ENCODE measurements at regions not wholly inside any gene's neighbourhood (a gene's known extent, or its start where the extent isn't known, plus 50 kb on each side); places are given as distances from the start of the nearest gene placed in this dataset.
A peak's percentile ranks its signal among the peaks of the same experiment; 100 is the strongest.

- no peak for DNase-seq
Measured at GRCh38 chr6:87905101-87905641, 142.5 kb upstream of the SPACA1 start.

DNA sequence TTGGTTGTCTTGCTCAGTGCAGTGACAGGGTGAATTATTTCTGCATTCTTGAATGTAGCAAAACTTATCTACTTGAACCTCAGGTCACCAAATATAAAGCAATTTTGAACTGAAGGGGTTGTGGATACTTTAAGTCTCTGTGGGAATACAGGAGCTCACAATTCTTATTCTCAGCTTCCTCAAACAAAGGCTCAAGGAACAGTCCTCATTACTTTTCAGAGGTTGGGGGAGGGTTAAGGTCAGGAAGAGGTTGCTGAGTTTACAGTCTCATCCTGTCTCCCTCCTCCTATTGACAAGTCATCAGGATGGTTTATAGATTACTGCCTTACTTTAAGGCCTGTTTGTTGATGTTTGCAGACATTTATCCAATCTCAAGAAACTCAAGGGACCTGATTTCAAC lies 143.6 kb upstream of the SPACA1 start:
- no peak for DNase-seq

DNA sequence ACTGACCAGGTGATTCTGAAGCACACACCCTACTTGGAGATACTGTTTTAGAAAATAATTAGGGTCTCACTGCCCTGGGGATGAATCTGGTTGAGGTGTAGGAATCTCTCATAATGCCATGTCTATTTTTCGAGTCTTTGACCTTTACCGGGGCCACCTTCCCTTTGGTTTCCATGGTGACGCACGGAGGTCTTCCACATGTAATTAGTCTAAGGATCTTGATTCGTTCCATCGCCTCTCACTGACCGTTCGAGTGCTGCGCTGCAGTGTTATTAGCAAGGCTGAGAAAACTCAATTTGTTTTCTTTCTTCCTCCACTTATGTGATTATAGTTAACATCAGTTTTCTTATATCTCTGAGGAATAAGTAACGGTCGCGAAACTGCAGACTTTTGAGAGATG lies 144.3 kb upstream of the SPACA1 start:
- no peak for DNase-seq

GRCh38 chr6:87902383-87902782 lies 145.3 kb upstream of the SPACA1 start:
- DNase-seq: no peak

- DNase-seq: no peak
Measured at GRCh38 chr6:87901613-87902012, 146.0 kb upstream of the SPACA1 start.

GRCh38 chr6:87900160-87900698 lies 147.4 kb upstream of the SPACA1 start:
- no peak for DNase-seq

GRCh38 chr6:87899499-87900147 lies 148.0 kb upstream of the SPACA1 start:
- DNase-seq: no peak

DNA sequence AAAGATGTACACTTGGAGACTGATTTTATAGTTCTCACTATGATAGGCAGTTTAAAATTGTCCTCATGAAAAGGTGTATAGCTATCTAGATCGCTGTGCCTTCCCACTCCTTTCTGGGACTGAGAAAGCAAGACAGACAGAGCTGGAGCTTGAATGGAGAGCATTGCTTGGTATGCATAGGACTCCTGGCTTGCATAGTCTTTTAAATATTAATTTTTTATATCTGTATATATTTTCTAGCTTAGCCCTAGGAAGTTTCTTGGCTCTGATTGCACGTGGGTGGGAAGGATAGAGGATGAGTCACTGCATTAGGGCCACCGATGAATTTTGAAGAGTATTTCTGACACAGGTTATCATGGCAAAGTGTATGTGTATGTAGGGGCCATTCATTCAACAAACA lies 150.0 kb upstream of the SPACA1 start:
- DNase-seq: no peak

DNA sequence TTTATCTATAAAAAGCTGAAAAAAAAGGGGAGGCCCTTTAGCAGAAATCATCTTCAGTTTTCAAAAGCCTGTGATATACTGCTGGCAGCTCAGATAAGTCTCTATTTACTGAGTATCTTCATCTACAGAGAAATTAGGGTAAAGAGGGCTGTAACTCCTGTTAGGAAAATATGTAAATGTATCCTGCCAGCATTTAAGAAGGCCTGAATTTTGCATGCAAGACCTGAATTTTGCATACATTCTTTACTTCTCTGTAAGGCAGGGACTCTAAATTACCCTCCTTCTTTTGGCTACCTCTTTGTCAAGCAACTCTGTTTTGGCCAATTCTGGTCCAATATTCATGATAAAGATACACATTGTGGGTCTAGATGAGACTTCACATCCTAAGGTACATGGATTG lies 150.6 kb upstream of the SPACA1 start:
- DNase-seq: no peak

- DNase-seq: no peak
Measured at GRCh38 chr6:87887266-87887665, 160.4 kb upstream of the SPACA1 start.

- DNase-seq: no peak
Measured at GRCh38 chr6:87884203-87884602, 163.4 kb upstream of the SPACA1 start.

GRCh38 chr6:87881342-87881895 lies 166.2 kb upstream of the SPACA1 start:
- peak; percentile 81 for DNase-seq

GRCh38 chr6:87879132-87879861 lies 168.3 kb upstream of the SPACA1 start:
- peak; percentile 95 for DNase-seq

DNA sequence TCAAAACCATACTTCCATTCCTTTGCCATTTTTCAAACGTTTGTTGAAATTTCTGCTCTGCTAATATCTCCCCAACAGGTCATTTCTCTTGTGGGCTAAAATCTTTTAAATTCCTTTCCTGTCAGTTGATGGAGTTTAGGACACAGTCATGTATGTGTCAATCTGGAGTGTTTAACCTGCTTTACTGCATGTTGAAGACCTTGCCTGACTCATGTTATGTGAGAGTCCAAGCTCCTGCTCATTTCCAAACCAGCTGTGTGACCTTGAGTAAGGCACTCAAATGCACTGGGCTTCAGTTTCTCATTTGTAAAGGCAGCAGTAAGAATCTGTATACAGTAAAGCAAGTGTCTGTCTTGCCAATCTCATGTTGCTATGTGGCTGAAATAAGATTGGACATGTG lies 171.9 kb upstream of the SPACA1 start:
- DNase-seq: no peak

DNA sequence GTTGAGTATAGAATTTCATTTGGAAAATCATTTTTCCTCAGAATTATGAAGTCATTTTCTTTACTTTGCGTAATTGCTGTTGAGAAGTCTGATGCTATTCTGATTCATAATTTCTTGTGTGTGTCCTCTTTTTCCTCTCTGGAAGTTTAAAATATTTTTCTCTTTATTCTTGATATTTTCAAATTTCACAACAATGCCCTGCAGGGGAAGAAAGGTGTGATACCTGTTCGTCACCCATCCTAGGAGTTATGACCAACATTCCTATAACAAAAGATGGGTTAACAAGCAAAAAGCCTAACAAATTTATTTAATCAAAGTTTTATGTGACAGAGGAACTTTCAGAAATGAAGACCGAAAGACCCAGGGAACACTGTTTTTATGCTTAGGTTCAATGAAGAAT lies 171.5 kb upstream of the AKIRIN2 start:
- DNase-seq: no peak

DNA sequence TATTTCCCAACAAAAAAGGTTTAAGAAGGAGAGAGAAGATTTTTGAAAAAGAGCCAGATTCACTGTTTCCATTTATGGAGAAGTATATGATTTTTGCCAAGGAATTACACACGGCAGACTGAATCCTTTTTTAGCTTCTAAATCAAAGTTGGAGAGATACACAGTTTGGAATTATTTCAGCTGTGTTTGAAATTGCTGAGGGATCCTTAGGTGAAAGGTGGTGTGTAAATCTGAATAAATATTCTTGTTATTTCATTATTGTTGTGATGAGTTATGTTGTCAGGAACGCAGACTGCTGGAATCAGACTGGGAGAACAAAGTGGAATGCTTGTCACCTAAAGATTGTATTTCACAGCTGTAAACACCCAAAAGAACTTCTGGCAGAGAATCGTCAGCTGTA lies 168.5 kb upstream of the AKIRIN2 start:
- no peak for DNase-seq

GRCh38 chr6:87869064-87869905 lies 167.3 kb upstream of the AKIRIN2 start:
- DNase-seq: no peak

DNA sequence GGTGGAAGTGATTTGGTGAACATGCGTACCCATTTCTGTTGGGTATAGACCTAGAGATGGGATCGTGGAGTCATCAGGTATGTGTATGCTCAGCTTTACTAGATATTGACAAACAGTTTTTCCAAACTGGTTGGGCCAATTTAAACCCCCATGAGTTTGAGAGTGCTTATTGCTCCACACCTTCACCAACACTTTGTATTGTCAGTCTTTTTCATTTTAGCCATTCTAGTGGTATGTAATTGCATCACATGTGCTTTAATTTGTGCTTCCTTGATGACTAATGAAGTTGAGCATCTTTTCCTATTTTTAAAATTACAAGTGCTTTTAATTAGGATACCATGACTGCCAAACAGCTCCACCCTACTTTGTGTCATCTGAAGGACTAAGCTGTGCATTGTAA lies 158.9 kb upstream of the AKIRIN2 start:
- no peak for DNase-seq

- DNase-seq: no peak
Measured at GRCh38 chr6:87858440-87858839, 156.4 kb upstream of the AKIRIN2 start.

DNA sequence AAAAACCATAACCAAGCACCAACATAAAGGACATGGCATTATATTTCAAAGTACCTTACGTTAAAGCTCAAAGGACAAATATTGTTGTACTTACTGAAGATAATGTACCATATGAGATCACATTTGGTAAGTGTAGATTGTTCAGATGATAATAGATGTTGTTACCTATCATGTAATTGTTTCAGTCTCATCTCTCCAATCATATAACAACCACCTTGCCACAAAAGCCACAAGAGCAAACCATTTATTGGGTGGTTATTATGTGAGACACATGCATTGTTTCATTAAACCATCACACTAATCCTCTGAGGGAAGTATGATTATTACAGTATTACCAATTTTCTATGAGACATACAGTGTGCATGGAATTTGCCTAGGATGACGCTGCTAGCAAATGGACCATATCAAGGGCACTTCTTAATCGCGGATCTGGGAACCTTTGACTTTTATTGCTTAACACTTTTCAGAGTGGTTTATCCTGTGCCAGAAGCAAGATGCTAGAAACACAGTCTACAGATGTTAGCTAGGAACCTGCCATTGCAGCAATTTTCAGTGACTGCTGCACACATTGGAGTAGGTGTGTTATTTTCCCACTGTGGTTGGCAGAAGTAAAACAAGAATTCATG lies 149.8 kb upstream of the AKIRIN2 start:
- no peak for DNase-seq

GRCh38 chr6:87848616-87849015 lies 146.6 kb upstream of the AKIRIN2 start:
- DNase-seq: no peak

- no peak for DNase-seq
Measured at GRCh38 chr6:87847830-87848210, 145.8 kb upstream of the AKIRIN2 start.
